OCI-LY1 (cell line): ENCODE measurements at regions not wholly inside any gene's neighbourhood (a gene's known extent, or its start where the extent isn't known, plus 50 kb on each side); places are given as distances from the start of the nearest gene placed in this dataset.

Source experiments
- H2AFZ ChIP-seq: fragments of 200-600 bp; sonication (generic), shearing (Covaris generic); 2 replicates; pipeline ENCODE4 v1.6.0; 2014; ENCODE audit warnings: antibody characterized with exemption, mild to moderate bottlenecking, low read length
- H3F3A ChIP-seq: fragments of 200-600 bp; sonication (generic), shearing (Covaris generic); 2 replicates; pipeline ENCODE4 v1.6.0; 2014; ENCODE audit warnings: mild to moderate bottlenecking, antibody characterized with exemption, low read length, moderate library complexity; ENCODE audit not compliant: insufficient read depth
- H3K27ac ChIP-seq: fragments of 200-600 bp; sonication (generic); 2 replicates; pipeline ENCODE4 v1.5.1; 2014; ENCODE audit warnings: low read length, mixed run types, mild to moderate bottlenecking, low read depth; ENCODE audit not compliant: poor library complexity, severe bottlenecking
- H3K27me3 ChIP-seq: fragments of 200-600 bp; sonication (generic); 2 replicates; pipeline ENCODE4 v1.6.0; 2014; ENCODE audit warnings: antibody characterized with exemption, mild to moderate bottlenecking, low read length, moderate library complexity; ENCODE audit not compliant: insufficient read depth
- H3K36me3 ChIP-seq: fragments of 200-600 bp; sonication (generic); 2 replicates; pipeline ENCODE4 v1.6.1; 2014; ENCODE audit warnings: mild to moderate bottlenecking, antibody characterized with exemption, low read length, moderate library complexity, mixed read lengths; ENCODE audit not compliant: insufficient read depth
- H3K4me1 ChIP-seq: fragments of 200-600 bp; sonication (generic); 2 replicates; pipeline ENCODE4 v1.5.1; 2014; ENCODE audit warnings: mild to moderate bottlenecking, low read length, moderate library complexity; ENCODE audit not compliant: insufficient read depth, severe bottlenecking
- H3K4me2 ChIP-seq: fragments of 200-600 bp; sonication (generic), shearing (Covaris generic); 2 replicates; pipeline ENCODE4 v1.6.1; 2014; ENCODE audit warnings: low read length
- H3K4me3 ChIP-seq: fragments of 200-600 bp; sonication (generic); 2 replicates; pipeline ENCODE4 v1.5.1; 2014; ENCODE audit warnings: low read length, low read depth, mild to moderate bottlenecking, mixed read lengths; ENCODE audit not compliant: poor library complexity, severe bottlenecking
- H3K79me2 ChIP-seq: fragments of 200-600 bp; shearing (Covaris generic); 2 replicates; pipeline ENCODE4 v1.6.1; 2016; ENCODE audit warnings: mixed run types, low read length, mixed read lengths; ENCODE audit not compliant: insufficient read depth
- H3K9ac ChIP-seq: fragments of 200-600 bp; sonication (generic), shearing (Covaris generic); 2 replicates; pipeline ENCODE4 v1.6.1; 2014; ENCODE audit warnings: mild to moderate bottlenecking, low read length, mixed read lengths
- H3K9me2 ChIP-seq: fragments of 200-600 bp; sonication (generic), shearing (Covaris generic); 2 replicates; pipeline ENCODE4 v1.6.1; 2014; ENCODE audit warnings: low read depth, mild to moderate bottlenecking, low read length, mixed read lengths
- H3K9me3 ChIP-seq: fragments of 200-600 bp; shearing (Covaris generic); 2 replicates; pipeline ENCODE4 v1.6.1; 2014; ENCODE audit warnings: low read length, mixed read lengths
- H4K20me1 ChIP-seq: fragments of 200-600 bp; sonication (generic), shearing (Covaris generic); 2 replicates; pipeline ENCODE4 v1.6.0; 2016; ENCODE audit warnings: mild to moderate bottlenecking, low read length; ENCODE audit not compliant: insufficient read depth
- EZH2 ChIP-seq: fragments of 200-600 bp; sonication (generic), shearing (Covaris generic); IDR thresholded peaks from 2 replicates; pipeline ENCODE4 v1.8.0; 2017; ENCODE audit warnings: borderline replicate concordance, mixed run types, mild to moderate bottlenecking, antibody characterized with exemption, low read length, moderate library complexity, mixed read lengths
- TF ChIP-seq, protein P1 (sequence below): fragments of 200-600 bp; sonication (generic), shearing (Covaris generic); IDR thresholded peaks from 2 replicates; pipeline ENCODE4 v1.5.1; 2017; ENCODE audit warnings: mild to moderate bottlenecking, antibody characterized with exemption, low read length, moderate library complexity, mixed read lengths

DNA sequence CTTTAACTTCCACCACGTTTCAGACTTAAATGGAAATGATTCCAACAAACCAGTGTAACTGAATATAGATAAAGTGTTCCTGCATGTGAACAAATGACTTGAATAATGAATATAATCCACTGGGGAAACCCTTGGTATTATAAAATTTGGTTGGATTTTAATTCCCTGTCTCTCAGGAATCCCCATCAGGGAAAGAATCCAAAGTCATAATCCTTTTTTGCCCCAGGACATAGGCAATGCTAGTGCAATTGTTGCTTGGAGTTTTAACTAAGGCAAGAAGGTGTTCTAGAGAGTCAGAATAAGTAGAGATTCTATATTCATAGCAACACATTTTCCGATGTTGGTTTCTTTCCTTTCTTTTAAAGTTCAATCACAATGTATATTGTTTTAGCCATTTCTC is 1169.4 kb downstream of the GALC start:
- H3F3A ChIP-seq: no peaks in the 10 kb centered on the region
- no peaks in the 10 kb centered on the region for H3K36me3 ChIP-seq
- TF ChIP-seq, protein P1, sequence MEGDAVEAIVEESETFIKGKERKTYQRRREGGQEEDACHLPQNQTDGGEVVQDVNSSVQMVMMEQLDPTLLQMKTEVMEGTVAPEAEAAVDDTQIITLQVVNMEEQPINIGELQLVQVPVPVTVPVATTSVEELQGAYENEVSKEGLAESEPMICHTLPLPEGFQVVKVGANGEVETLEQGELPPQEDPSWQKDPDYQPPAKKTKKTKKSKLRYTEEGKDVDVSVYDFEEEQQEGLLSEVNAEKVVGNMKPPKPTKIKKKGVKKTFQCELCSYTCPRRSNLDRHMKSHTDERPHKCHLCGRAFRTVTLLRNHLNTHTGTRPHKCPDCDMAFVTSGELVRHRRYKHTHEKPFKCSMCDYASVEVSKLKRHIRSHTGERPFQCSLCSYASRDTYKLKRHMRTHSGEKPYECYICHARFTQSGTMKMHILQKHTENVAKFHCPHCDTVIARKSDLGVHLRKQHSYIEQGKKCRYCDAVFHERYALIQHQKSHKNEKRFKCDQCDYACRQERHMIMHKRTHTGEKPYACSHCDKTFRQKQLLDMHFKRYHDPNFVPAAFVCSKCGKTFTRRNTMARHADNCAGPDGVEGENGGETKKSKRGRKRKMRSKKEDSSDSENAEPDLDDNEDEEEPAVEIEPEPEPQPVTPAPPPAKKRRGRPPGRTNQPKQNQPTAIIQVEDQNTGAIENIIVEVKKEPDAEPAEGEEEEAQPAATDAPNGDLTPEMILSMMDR: no peak
- TF ChIP-seq EZH2: no peak
- no peak overlapping the region for H3K27ac ChIP-seq
- H3K9me3 ChIP-seq: no peaks in the 10 kb centered on the region
- no peaks in the 10 kb centered on the region for H3K9me2 ChIP-seq
- no peaks in the 10 kb centered on the region for H3K4me1 ChIP-seq
- H4K20me1 ChIP-seq: no peaks in the 10 kb centered on the region
- H3K79me2 ChIP-seq: no peaks in the 10 kb centered on the region
- no peak overlapping the region for H3K4me2 ChIP-seq
- H3K27me3 ChIP-seq: no peaks in the 10 kb centered on the region
- no peak overlapping the region for H2AFZ ChIP-seq
- no peak overlapping the region for H3K4me3 ChIP-seq
- H3K9ac ChIP-seq: no peak overlapping the region

DNA sequence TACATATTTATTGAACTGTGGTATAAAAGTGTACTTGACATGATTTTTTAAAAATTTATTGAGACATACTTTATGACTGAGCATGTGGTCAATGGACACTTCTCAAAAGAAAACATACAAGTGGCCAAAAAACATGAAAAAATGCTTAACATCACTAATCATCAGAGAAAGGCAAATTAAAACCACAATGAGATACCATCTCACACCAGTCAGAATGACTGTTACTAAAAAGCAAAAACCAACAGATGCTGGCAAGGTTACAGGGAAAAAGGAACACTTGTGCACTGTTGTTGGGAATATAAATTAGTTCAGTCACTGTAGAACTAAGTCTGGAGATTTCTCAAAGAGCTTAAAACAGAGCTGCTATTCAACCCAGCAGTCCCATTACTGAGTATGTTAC is 1177.6 kb downstream of the GALC start:
- no peaks in the 10 kb centered on the region for H3K27me3 ChIP-seq
- no peaks in the 10 kb centered on the region for H3K4me1 ChIP-seq
- no peaks in the 10 kb centered on the region for H3K36me3 ChIP-seq

DNA sequence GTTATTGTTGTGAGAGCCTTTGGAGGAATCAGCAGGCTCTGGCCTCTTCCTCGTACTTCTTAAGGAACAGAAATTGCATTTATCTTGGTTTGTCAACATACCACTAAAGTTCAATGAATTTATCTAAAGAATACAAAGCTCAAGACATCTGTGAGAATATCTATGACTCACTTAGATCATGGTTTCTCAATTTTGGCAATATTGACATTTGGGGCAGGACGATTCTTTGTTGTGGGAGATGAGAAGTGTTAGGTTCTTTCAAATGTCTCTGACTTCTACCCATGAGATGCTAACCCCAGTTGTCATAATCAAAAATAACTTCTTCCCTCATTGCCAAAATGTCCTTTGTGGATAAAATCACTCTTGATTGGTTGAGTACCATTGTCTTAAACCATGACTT is 1190.3 kb downstream of the GALC start:
- H3K4me3 ChIP-seq: no peak overlapping the region
- H4K20me1 ChIP-seq: no peaks in the 10 kb centered on the region
- H3K4me1 ChIP-seq: no peaks in the 10 kb centered on the region

More for the DNA sequence above, 1177.6 kb downstream of the GALC start:
- H3K27ac ChIP-seq: no peak overlapping the region
- H2AFZ ChIP-seq: no peak overlapping the region
- TF ChIP-seq, protein P1: no peak
- TF ChIP-seq EZH2: no peak
- H3K9me3 ChIP-seq: no peaks in the 10 kb centered on the region
- no peaks in the 10 kb centered on the region for H3K9me2 ChIP-seq
- no peak overlapping the region for H3K4me3 ChIP-seq
- no peaks in the 10 kb centered on the region for H4K20me1 ChIP-seq
- H3K79me2 ChIP-seq: no peaks in the 10 kb centered on the region
- H3K4me2 ChIP-seq: no peak overlapping the region
- no peak overlapping the region for H3K9ac ChIP-seq
- no peaks in the 10 kb centered on the region for H3F3A ChIP-seq

More for the DNA sequence above, 1190.3 kb downstream of the GALC start:
- Histone ChIP-seq H3K9ac (no peak overlapping the region), H3K4me2 (no peak overlapping the region), H3K27me3 (no peaks in the 10 kb centered on the region), H3K27ac (no peak overlapping the region), H3K79me2 (no peaks in the 10 kb centered on the region), H3F3A (no peaks in the 10 kb centered on the region), H3K9me2 (no peaks in the 10 kb centered on the region), H2AFZ (no peak overlapping the region), H3K36me3 (no peaks in the 10 kb centered on the region), H3K9me3 (no peaks in the 10 kb centered on the region)
- TF ChIP-seq, protein P1: no peak
- TF ChIP-seq EZH2: no peak
